Esophagus squamous epithelium (tissue), 4 donors: ENCODE measurements at regions not wholly inside any gene's neighbourhood (a gene's known extent, or its start where the extent isn't known, plus 50 kb on each side); places are given as distances from the start of the nearest gene placed in this dataset.

Experiments
- POLR2A ChIP-seq, 4 donors: fragments of 450-650 bp; IDR thresholded peaks; one replicate each; pipeline ENCODE4 v1.6.1; 2017; ENCODE audit warnings: antibody characterized with exemption in 4 of 4, mild to moderate bottlenecking in 4 of 4, moderate library complexity in 3 of 4
- TF ChIP-seq, protein P1 (sequence below), 6 experiments: fragments of 450-650 bp in 4 of 6; fragments of 200-600 bp in 2 of 6; sonication (generic) in 2 of 6; IDR thresholded peaks; one replicate each; pipeline ENCODE4 v1.5.1; 2016 to 2019; ENCODE audit warnings: antibody characterized with exemption in 6 of 6, mild to moderate bottlenecking in 4 of 6, moderate library complexity in 4 of 6

DNA sequence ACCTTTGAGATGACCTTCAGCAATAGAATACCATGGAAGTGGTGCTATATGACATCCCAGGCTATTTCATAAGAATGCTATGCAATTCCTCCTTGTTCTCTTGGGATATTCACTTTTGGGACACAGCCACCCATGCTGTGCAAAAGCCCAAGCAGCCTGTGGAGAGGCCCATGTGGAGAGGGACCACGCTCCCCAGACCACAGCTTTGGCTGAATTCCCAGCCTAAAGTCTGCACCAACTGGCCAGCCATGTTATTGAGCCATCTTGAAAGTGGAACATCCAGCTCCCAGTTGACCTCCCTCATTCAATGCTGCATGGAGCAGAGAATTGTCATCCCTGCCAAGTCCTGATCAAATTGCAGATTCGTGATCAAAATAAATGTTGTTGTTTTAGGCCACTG, 275.1 kb downstream of the SUDS3 start:
- TF ChIP-seq, protein P1, sequence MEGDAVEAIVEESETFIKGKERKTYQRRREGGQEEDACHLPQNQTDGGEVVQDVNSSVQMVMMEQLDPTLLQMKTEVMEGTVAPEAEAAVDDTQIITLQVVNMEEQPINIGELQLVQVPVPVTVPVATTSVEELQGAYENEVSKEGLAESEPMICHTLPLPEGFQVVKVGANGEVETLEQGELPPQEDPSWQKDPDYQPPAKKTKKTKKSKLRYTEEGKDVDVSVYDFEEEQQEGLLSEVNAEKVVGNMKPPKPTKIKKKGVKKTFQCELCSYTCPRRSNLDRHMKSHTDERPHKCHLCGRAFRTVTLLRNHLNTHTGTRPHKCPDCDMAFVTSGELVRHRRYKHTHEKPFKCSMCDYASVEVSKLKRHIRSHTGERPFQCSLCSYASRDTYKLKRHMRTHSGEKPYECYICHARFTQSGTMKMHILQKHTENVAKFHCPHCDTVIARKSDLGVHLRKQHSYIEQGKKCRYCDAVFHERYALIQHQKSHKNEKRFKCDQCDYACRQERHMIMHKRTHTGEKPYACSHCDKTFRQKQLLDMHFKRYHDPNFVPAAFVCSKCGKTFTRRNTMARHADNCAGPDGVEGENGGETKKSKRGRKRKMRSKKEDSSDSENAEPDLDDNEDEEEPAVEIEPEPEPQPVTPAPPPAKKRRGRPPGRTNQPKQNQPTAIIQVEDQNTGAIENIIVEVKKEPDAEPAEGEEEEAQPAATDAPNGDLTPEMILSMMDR (IDR thresholded peaks at IDR 0.05) = no peak
- no peak for TF ChIP-seq POLR2A (IDR thresholded peaks at IDR 0.05)
